Right lobe of liver (tissue), 4 donors: ENCODE measurements at regions not wholly inside any gene's neighbourhood (a gene's known extent, or its start where the extent isn't known, plus 50 kb on each side); places are given as distances from the start of the nearest gene placed in this dataset.

Experiments
- CTCF ChIP-seq, 4 donors: fragments of 200-600 bp in 3 of 4; fragments of 450-650 bp in 1 of 4; IDR thresholded peaks; one replicate each; pipeline versions ENCODE4 v1.5.1 to v1.8.0; 2016 to 2022; ENCODE audit warnings: antibody characterized with exemption in 4 of 4, mild to moderate bottlenecking in 2 of 4
- POLR2A ChIP-seq: fragments of 450-650 bp; IDR thresholded peaks from one replicate; pipeline ENCODE4 v1.6.1; 2017; ENCODE audit warnings: antibody characterized with exemption, mild to moderate bottlenecking
- donor health status: DM: no; HTN: no; CAD: no.
- donor health status: DM: no; HTN: no; CAD: no.
- donor health status: DM: no; HTN: yes; CAD: no.

GRCh38 chr2:146669735-146670134, 1175.1 kb upstream of the ACVR2A start:
- TF ChIP-seq CTCF (IDR thresholded peaks at IDR 0.05) (no peak), POLR2A (no peak)
